Caco-2 (cell line): ENCODE measurements at regions not wholly inside any gene's neighbourhood (a gene's known extent, or its start where the extent isn't known, plus 50 kb on each side); places are given as distances from the start of the nearest gene placed in this dataset.

Experiments
- BruUV-seq: library from RNA; stranded (reverse); fragments of 400-500 nt; replicated peaks from 2 replicates; lab custom pipeline; 2021; lab: Mats Ljungman, UMichigan
- CTCF ChIA-PET: fragments of 300-600 bp; sonication (Branson Sonifier 250); formaldehyde crosslinking; loops from one replicate; lab custom pipeline; 2022; ENCODE audit warnings: antibody characterized with exemption; lab: Charles Lee
- POLR2A ChIA-PET: fragments of 300-600 bp; sonication (Branson Sonifier 250); formaldehyde crosslinking; loops from one replicate; lab custom pipeline; 2022; ENCODE audit warnings: antibody characterized with exemption; lab: Charles Lee
- DNase-seq, 2 experiments: peaks; one replicate each; pipeline versions ENCODE4 v3.0.0 to v3.0.0-alpha.2; 2020 to 2022
- H3K27me3 ChIP-seq: replicated peaks from 2 replicates; pipeline ENCODE4 v1.6.0; 2011; ENCODE audit warnings: low read length; ENCODE audit not compliant: control insufficient read depth, insufficient read depth
- H3K36me3 ChIP-seq: 2 replicates; pipeline ENCODE4 v1.5.1; 2011; ENCODE audit warnings: low read length; ENCODE audit not compliant: control insufficient read depth, insufficient read depth
- H3K4me1 ChIP-seq: fragments of 250-450 bp; sonication (Bioruptor Pico); 2 replicates; pipeline ENCODE4 v1.5.1; 2020; ENCODE audit warnings: mild to moderate bottlenecking
- H3K4me3 ChIP-seq: 2 replicates; pipeline ENCODE4 v1.5.1; 2011; ENCODE audit warnings: low read depth, mild to moderate bottlenecking, control low read depth, low read length
- H3K9me3 ChIP-seq: fragments of 250-450 bp; sonication (Bioruptor Pico); 2 replicates; pipeline ENCODE4 v1.5.1; 2020; ENCODE audit warnings: mild to moderate bottlenecking, moderate library complexity
- H3K27ac Mint-ChIP-seq: one replicate; pipeline ENCODE4 v1.8.0; 2022; ENCODE audit warnings: mixed read lengths; ENCODE audit not compliant: unreplicated experiment
- H3K27me3 Mint-ChIP-seq: one replicate; pipeline ENCODE4 v1.8.0; 2022; ENCODE audit warnings: mixed read lengths; ENCODE audit not compliant: insufficient read depth, unreplicated experiment
- H3K36me3 Mint-ChIP-seq: one replicate; pipeline ENCODE4 v1.8.0; 2022; ENCODE audit warnings: mild to moderate bottlenecking, mixed read lengths; ENCODE audit not compliant: insufficient read depth, unreplicated experiment
- H3K4me1 Mint-ChIP-seq: one replicate; pipeline ENCODE4 v1.8.0; 2022; ENCODE audit warnings: low read depth, mixed read lengths; ENCODE audit not compliant: unreplicated experiment
- H3K4me3 Mint-ChIP-seq: one replicate; pipeline ENCODE4 v1.8.0; 2022; ENCODE audit warnings: mild to moderate bottlenecking, moderate library complexity, mixed read lengths; ENCODE audit not compliant: unreplicated experiment
- H3K9me3 Mint-ChIP-seq: one replicate; pipeline ENCODE4 v1.8.0; 2022; ENCODE audit warnings: mixed read lengths; ENCODE audit not compliant: unreplicated experiment
- CTCF ChIP-seq, 2 experiments: fragments of 200-600 bp in 1 of 2; IDR thresholded peaks; 1 replicate in 1 of 2; 2 replicates in 1 of 2; pipeline versions ENCODE4 v1.5.1 to v1.8.0; 2011 to 2022; ENCODE audit warnings: antibody characterized with exemption in 1 of 2, control low read depth in 1 of 2, inconsistent platforms in 1 of 2, low read depth in 1 of 2, low read length in 1 of 2, mild to moderate bottlenecking in 1 of 2, moderate library complexity in 1 of 2; ENCODE audit not compliant: insufficient read depth in 1 of 2, severe bottlenecking in 1 of 2, unreplicated experiment in 1 of 2
- intact Hi-C: fragments of 100-400 bp; cut with micrococcal nuclease; formaldehyde crosslinking; loops from one replicate; pipeline ENCODE4 v1.10.0; 2022; ENCODE audit not compliant: unreplicated experiment

DNA sequence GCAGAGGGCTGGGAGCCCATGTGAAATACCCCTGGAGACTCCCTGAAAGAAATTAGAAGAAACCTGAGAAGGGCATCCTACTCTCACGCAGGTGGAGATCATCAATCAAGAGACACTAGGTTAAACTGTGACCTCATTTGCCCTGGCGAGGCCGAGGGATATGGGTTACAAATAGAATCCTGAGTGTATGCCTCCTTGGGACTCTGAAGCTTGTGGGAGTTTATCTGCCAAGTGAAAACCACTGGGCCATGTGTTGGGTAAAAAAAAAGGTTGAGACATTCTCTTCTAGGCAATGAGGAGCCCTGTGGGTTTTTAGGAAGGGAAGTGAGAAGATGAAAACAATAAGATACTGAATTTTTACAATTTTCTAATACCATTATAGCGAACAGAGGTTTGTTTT, 160.7 kb upstream of the ARID2 start:
- DNase-seq = no peak
- no peaks in the 10 kb centered on the region for H3K36me3 ChIP-seq
- Mint-ChIP-seq H3K9me3 (no peaks in the 10 kb centered on the region), H3K4me3 (no peak overlapping the region), H3K27me3 (no peaks in the 10 kb centered on the region), H3K27ac (no peak overlapping the region), H3K4me1 (no peaks in the 10 kb centered on the region), H3K36me3 (no peaks in the 10 kb centered on the region)
- peaks cover 24% of the 10 kb centered on the region; the same call in 1 of the 2 replicates for H3K4me1 ChIP-seq
- BruUV-seq = no TSS peak
- H3K4me3 ChIP-seq = no peak overlapping the region
- POLR2A ChIA-PET = no interaction called here
- no peaks in the 10 kb centered on the region for H3K9me3 ChIP-seq
- CTCF ChIA-PET = no interaction called here
- intact Hi-C loops = no loop called here
- TF ChIP-seq CTCF (IDR thresholded peaks at IDR 0.05; ENCODE audit: insufficient read depth in 1 of 2, low read depth in 1 of 2, low read length in 1 of 2, severe bottlenecking in 1 of 2, unreplicated experiment in 1 of 2) = no peak
- no peaks in the 10 kb centered on the region for H3K27me3 ChIP-seq

DNA sequence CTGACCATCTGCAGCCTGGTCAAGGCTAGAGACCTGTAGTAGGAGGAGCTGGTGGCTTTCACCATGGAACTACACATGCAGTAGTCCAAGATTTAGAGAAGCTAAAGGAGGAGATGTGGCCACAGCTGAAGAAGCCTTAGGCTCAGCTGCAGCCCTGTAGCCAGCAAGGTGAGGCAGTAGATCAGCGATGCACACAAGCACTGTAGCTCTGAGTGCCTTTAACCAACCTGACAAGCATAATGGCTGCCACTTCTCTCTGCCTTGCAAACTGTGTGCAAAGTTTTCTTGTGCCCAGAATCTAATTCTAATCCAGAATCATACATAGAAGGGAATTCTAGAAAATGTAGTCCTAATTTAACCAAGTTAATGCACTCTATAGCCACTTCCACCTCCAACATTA, 159.0 kb upstream of the ARID2 start:
- BruUV-seq = no TSS peak
- Mint-ChIP-seq H3K9me3 (no peaks in the 10 kb centered on the region), H3K27me3 (no peaks in the 10 kb centered on the region), H3K36me3 (no peaks in the 10 kb centered on the region), H3K27ac (no peak overlapping the region), H3K4me3 (no peak overlapping the region), H3K4me1 (peaks cover 7% of the 10 kb centered on the region)
- Histone ChIP-seq H3K27me3 (no peaks in the 10 kb centered on the region), H3K4me1 (peaks cover 35% of the 10 kb centered on the region; the same call in 1 of the 2 replicates), H3K36me3 (no peaks in the 10 kb centered on the region), H3K4me3 (no peak overlapping the region), H3K9me3 (no peaks in the 10 kb centered on the region)
- intact Hi-C loops = no loop called here
- DNase-seq = no peak
- POLR2A ChIA-PET = no interaction called here
- CTCF ChIA-PET = no interaction called here
- TF ChIP-seq CTCF (IDR thresholded peaks at IDR 0.05; ENCODE audit: insufficient read depth in 1 of 2, low read depth in 1 of 2, low read length in 1 of 2, severe bottlenecking in 1 of 2, unreplicated experiment in 1 of 2) = no peak

DNA sequence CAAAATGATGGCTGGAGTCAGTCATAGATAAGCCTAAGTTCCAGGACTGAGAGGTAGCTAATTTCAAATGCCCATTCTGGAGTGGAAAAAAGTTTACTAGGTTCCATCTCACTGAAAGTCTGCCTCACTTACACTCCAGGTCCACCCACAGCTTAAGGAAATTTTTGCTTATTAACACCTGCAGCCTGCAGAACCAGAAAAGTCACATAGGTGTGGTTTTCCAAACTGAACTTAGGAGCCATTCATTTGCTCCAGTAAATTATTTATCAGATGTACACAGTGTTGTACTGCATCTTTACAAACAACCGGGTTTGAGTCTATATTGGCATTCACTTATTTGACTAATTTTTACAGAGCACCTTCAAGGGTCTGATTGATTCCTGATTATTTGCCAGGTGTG, 157.4 kb upstream of the ARID2 start:
- POLR2A ChIA-PET = no interaction called here
- BruUV-seq = no TSS peak
- H3K27me3 Mint-ChIP-seq = no peaks in the 10 kb centered on the region
- no peak overlapping the region for H3K4me3 Mint-ChIP-seq
- no peak for TF ChIP-seq CTCF (IDR thresholded peaks at IDR 0.05; ENCODE audit: insufficient read depth in 1 of 2, low read depth in 1 of 2, low read length in 1 of 2, severe bottlenecking in 1 of 2, unreplicated experiment in 1 of 2)
- H3K9me3 ChIP-seq = no peaks in the 10 kb centered on the region
- no peaks in the 10 kb centered on the region for H3K36me3 ChIP-seq
- H3K36me3 Mint-ChIP-seq = no peaks in the 10 kb centered on the region
- no peak for DNase-seq
- peaks cover 7% of the 10 kb centered on the region for H3K4me1 Mint-ChIP-seq
- no peaks in the 10 kb centered on the region for H3K9me3 Mint-ChIP-seq
- H3K4me3 ChIP-seq = no peak overlapping the region
- H3K4me1 ChIP-seq = peaks cover 24% of the 10 kb centered on the region; the same call in 1 of the 2 replicates
- intact Hi-C loops = loop anchor here (1.0 kb wide), 1 partner anchor 11 kb away; no protein-coding TSS in a partner anchor
- CTCF ChIA-PET = no interaction called here
- H3K27me3 ChIP-seq = no peaks in the 10 kb centered on the region
- no peak overlapping the region for H3K27ac Mint-ChIP-seq
